ENCODE measurements at regions not wholly inside any gene's neighbourhood (a gene's known extent, or its start where the extent isn't known, plus 50 kb on each side); places are given as distances from the start of the nearest gene placed in this dataset.
"Not testable (repeated sequence)": the region's sequence is repeated elsewhere in the genome, so short reads cannot be mapped to it uniquely, and the experiment has no call there.

GRCh38 chr20:51154708-51155690, 132.1 kb upstream of the KCNG1 start:
- no peak for DNase-seq

GRCh38 chr20:51153867-51154707, 131.2 kb upstream of the KCNG1 start:
- no peak for DNase-seq

GRCh38 chr20:51148941-51149340, 126.0 kb upstream of the KCNG1 start:
- DNase-seq = no peak

GRCh38 chr20:51144476-51144875, 121.6 kb upstream of the KCNG1 start:
- DNase-seq = no peak

GRCh38 chr20:51143652-51144051, 120.7 kb upstream of the KCNG1 start:
- DNase-seq = no peak

GRCh38 chr20:51142448-51142847, 119.5 kb upstream of the KCNG1 start:
- DNase-seq = no peak

GRCh38 chr20:51140671-51141070, 117.8 kb upstream of the KCNG1 start:
- no peak for DNase-seq

- no peak for DNase-seq
Measured at GRCh38 chr20:51139891-51140290, 117.0 kb upstream of the KCNG1 start.

- no peak for DNase-seq
Measured at GRCh38 chr20:51138576-51138975, 115.7 kb upstream of the KCNG1 start.

- no peak for DNase-seq
Measured at GRCh38 chr20:51137461-51137860, 114.6 kb upstream of the KCNG1 start.

- no peak for DNase-seq
Measured at GRCh38 chr20:51135926-51136715, 113.2 kb upstream of the KCNG1 start.

GRCh38 chr20:51134405-51134804, 111.5 kb upstream of the KCNG1 start:
- no peak for DNase-seq

- DNase-seq = no peak
Measured at GRCh38 chr20:51132279-51132678, 109.4 kb upstream of the KCNG1 start.

- no peak for DNase-seq
Measured at GRCh38 chr20:51131811-51132210, 108.9 kb upstream of the KCNG1 start.

- no peak for DNase-seq
Measured at GRCh38 chr20:51129147-51129776, 106.4 kb upstream of the KCNG1 start.

- no peak for DNase-seq
Measured at GRCh38 chr20:51128198-51128597, 105.3 kb upstream of the KCNG1 start.

GRCh38 chr20:51127713-51128112, 104.8 kb upstream of the KCNG1 start:
- DNase-seq = no peak

GRCh38 chr20:51126337-51126736, 103.4 kb upstream of the KCNG1 start:
- no peak for DNase-seq

GRCh38 chr20:51125780-51126179, 102.9 kb upstream of the KCNG1 start:
- no peak for DNase-seq

- DNase-seq = no peak
Measured at GRCh38 chr20:51125105-51125504, 102.2 kb upstream of the KCNG1 start.

GRCh38 chr20:51123887-51124286, 101.0 kb upstream of the KCNG1 start:
- DNase-seq = not testable (repeated sequence)

- DNase-seq = no peak
Measured at GRCh38 chr20:51122931-51123658, 100.2 kb upstream of the KCNG1 start.

Measured in NCI-H2029 treated with DMSO at 0.1 percent for 48 hours (cell line).